ENCODE measurements at regions not wholly inside any gene's neighbourhood (a gene's known extent, or its start where the extent isn't known, plus 50 kb on each side); places are given as distances from the start of the nearest gene placed in this dataset.
A peak's percentile ranks its signal among the peaks of the same experiment; 100 is the strongest.

- TF ChIP-seq DZIP1 (CRISPR knock-in tag; IDR thresholded peaks at IDR 0.05) = no peak
- peak; percentile 53; the same call in 1 of the 2 replicates for TF ChIP-seq FOXP4 (CRISPR knock-in tag; IDR thresholded peaks at IDR 0.05)
- TF ChIP-seq CHD4 (IDR thresholded peaks at IDR 0.05; ENCODE audit: borderline replicate concordance, low read length) = 0 out of 2 replicates have a peak, but pooled peaks have one; percentile 25
- TF ChIP-seq HOXA5 (CRISPR knock-in tag; IDR thresholded peaks at IDR 0.05) = no peak
- TF ChIP-seq ASH2L (IDR thresholded peaks at IDR 0.05; ENCODE audit: insufficient read length, low read depth, low read length) = peak; percentile 38
- TF ChIP-seq ZMAT5 (CRISPR knock-in tag; IDR thresholded peaks at IDR 0.05; ENCODE audit: borderline replicate concordance, low read depth) = no peak
- peak; percentile 78 for TF ChIP-seq NCOR1 (IDR thresholded peaks at IDR 0.05; ENCODE audit: borderline replicate concordance, low read length)
- TF ChIP-seq RAD51 (IDR thresholded peaks at IDR 0.05; ENCODE audit: borderline replicate concordance) = no peak
- TF ChIP-seq ONECUT2 (CRISPR knock-in tag; IDR thresholded peaks at IDR 0.05) = peak; percentile 49; the same call in 1 of the 2 replicates
- TF ChIP-seq ARID5B (CRISPR knock-in tag; IDR thresholded peaks at IDR 0.05) = peak; percentile 41; the same call in 1 of the 2 replicates
- TF ChIP-seq PREB (CRISPR knock-in tag; IDR thresholded peaks at IDR 0.05) = no peak
- TF ChIP-seq SOX6 (IDR thresholded peaks at IDR 0.05) = no peak
- TF ChIP-seq SOX6 (CRISPR knock-in tag; IDR thresholded peaks at IDR 0.05) = peak; percentile 23; the same call in 1 of the 2 replicates
- TF ChIP-seq HOMEZ (CRISPR knock-in tag; IDR thresholded peaks at IDR 0.05; ENCODE audit: low read depth) = 0 out of 2 replicates have a peak, but pooled peaks have one; percentile 6
- TF ChIP-seq PCBP2 (optimal IDR thresholded peaks at IDR 0.05; ENCODE audit: low read depth, low read length, poor library complexity, severe bottlenecking) = no peak
- peak; percentile 68 for TF ChIP-seq HNF4A (CRISPR knock-in tag; IDR thresholded peaks at IDR 0.05)
- no peak for TF ChIP-seq ZSCAN25 (CRISPR knock-in tag; IDR thresholded peaks at IDR 0.05)
Observed at GRCh38 chr4:56215141-56215783, 172.0 kb downstream of the AASDH start (continued).

Measured in HepG2 (cell line).